ENCODE measurements at regions not wholly inside any gene's neighbourhood (a gene's known extent, or its start where the extent isn't known, plus 50 kb on each side); places are given as distances from the start of the nearest gene placed in this dataset.

- TF ChIP-seq CTCF (IDR thresholded peaks at IDR 0.05; ENCODE audit: extremely low read depth in 1 of 2, insufficient read depth in 1 of 2, low read depth in 1 of 2, low read length in 2 of 2) (no peak), POLR2AphosphoS5 (IDR thresholded peaks at IDR 0.05; ENCODE audit: insufficient read depth, low read depth, low read length) (no peak)
These were observed 266.8 kb upstream of the RAB6C start for GRCh38 chr2:129712676-129712985.
